ENCODE measurements at regions not wholly inside any gene's neighbourhood (a gene's known extent, or its start where the extent isn't known, plus 50 kb on each side); places are given as distances from the start of the nearest gene placed in this dataset.
"Not testable (repeated sequence)": the region's sequence is repeated elsewhere in the genome, so short reads cannot be mapped to it uniquely, and the experiment has no call there.

DNA sequence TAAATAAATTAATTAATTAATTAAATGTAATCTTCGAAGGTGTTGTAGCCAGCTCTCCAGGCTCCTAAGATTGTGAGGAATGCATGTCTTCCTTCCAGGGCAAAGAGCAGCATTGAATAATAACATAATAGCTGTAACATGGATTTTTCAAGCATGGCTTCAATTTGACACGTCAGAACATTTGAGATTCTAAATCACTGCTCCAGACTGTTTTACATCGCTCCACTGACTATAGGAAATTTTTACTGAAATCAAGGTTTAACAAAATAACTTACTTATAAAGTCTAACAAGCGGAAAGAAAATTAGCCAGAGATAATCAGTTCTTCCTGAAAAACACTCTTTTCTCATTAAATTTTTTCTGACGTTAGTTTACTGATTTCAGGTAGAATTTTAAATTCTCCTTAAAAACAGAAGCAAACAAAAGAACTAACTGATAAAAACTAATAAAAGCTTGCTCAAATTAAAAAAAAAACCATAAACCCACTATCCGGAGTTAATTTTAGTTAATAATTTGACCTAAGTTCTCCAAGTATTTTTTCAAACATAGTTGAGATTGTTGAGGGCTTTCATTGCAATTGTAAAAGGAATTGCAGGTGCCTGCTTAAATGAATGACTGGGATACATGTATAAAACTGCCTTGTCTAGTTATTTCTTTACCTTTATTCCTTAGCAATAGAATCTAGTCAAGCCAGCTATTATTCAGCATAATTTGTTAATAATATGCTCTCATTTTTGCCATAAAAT is 51.2 kb upstream of the SGCE start:
- FAIRE-seq: no peak

DNA sequence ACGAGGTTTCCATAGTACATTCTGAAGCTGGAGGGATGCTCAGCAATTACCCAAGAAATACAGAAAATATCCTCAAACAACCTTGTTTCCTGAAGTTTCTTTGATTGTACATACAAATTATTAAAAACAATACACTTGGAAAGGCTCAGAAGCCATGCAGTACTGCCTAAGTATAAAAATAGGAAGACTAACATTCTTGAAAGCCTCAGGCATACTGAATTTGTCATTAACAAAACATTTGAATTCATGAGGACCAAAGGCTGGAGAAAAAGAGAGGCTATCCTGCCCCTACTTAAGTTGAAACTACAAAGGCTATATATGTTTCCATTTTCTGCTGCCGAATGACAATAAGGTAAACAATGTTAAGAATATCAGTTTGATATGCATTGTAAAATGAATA is 54.3 kb upstream of the SGCE start:
- FAIRE-seq: no peak

GRCh38 chr7:94722360-94722759 is 66.4 kb upstream of the SGCE start:
- FAIRE-seq: not testable (repeated sequence)

GRCh38 chr7:94728893-94729292 is 73.0 kb upstream of the SGCE start:
- FAIRE-seq: not testable (repeated sequence)

- no peak for FAIRE-seq
Measured at GRCh38 chr7:94738071-94738470, 82.1 kb upstream of the SGCE start.

DNA sequence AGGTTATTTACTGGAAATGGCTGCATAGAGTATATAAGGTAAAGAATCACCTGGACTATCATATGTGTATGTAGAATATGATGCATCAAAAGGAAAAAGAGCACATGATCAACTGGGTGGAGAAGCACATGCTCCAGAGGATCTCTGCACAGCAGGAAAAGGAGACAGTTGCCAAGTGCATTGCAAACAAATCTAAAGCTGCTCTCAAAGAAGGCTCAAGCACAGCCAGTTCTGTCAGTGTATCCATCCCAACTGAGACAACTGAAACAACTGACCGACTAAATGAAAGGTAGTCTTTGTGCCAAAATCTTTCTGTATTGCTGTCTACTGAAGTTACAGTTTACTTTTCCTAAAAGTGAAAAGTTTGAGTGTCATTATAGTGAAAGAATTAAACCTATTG is 83.2 kb upstream of the SGCE start:
- FAIRE-seq: no peak

DNA sequence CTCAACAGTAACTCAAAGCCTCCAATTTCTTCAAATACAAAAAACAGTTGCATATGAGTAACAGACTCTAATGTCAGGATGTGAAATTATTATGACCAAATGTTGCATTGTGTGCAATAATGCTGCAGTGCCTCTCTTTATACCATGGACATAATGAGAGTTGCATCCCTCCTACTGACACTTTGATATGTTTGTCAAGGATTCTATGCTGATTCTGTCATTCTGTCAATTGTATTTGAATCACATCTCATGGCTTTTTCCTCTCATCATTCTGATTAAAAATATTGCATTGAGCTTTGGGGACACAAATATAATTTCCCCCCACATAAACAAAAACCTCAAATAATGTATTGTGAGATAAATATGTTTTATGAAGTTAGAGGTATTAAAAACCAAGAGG is 84.6 kb upstream of the SGCE start:
- no peak for FAIRE-seq

- FAIRE-seq: no peak
Measured at GRCh38 chr7:94741179-94741578, 85.2 kb upstream of the SGCE start.

GRCh38 chr7:94748376-94748775 is 92.4 kb upstream of the SGCE start:
- FAIRE-seq: no peak

- no peak for FAIRE-seq
Measured at GRCh38 chr7:94760446-94761100, 104.6 kb upstream of the SGCE start.

- FAIRE-seq: no peak
Measured at GRCh38 chr7:94761451-94761850, 105.5 kb upstream of the SGCE start.

- FAIRE-seq: no peak
Measured at GRCh38 chr7:94763268-94763667, 107.3 kb upstream of the SGCE start.

DNA sequence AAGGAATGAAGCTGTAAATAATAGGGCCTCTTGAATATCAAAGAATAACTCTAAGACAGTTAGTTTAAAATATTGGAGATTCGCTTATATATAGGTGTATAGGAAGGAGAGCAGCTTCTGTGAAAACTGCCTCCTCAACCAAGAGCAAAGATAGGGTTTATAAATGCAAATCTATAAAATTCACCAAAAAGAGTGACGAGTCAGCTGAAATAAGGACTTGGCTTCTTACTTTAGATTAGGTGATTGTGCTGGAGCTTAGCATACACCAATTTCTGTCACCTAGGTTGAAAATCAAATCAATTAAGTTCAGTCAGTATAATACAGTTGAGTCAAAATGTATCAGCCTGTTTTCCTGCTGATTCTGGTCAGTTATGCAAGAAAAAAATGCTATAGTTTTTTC is 113.8 kb upstream of the SGCE start:
- no peak for FAIRE-seq

GRCh38 chr7:94778711-94779459 is 123.0 kb upstream of the SGCE start:
- no peak for FAIRE-seq

- FAIRE-seq: no peak
Measured at GRCh38 chr7:94779861-94780260, 123.9 kb upstream of the SGCE start.

DNA sequence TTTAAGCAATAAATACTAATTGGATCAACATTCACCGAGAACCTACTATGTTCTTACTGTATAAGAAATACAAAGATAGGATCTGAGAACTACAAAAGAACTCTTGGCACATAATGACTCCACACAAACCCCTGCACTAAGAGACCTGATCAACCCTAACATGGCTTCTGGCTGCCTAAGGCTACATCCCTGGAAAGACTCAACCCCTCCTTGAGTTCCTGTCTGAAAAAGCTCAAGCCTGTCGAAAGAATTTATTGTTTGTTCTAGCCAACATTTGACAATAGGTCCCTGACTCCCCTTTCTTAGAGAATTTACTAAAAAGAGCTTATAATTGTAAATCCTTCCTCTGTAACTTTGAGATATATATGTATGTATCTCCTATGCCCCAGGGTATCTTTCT is 125.3 kb upstream of the SGCE start:
- no peak for FAIRE-seq

- no peak for FAIRE-seq
Measured at GRCh38 chr7:94782777-94783176, 124.6 kb upstream of the PPP1R9A start.

- FAIRE-seq: no peak
Measured at GRCh38 chr7:94787285-94787684, 120.1 kb upstream of the PPP1R9A start.

- FAIRE-seq: not testable (repeated sequence)
Measured at GRCh38 chr7:94788378-94788777, 119.0 kb upstream of the PPP1R9A start.

- no peak for FAIRE-seq
Measured at GRCh38 chr7:94792241-94792640, 115.2 kb upstream of the PPP1R9A start.

- not testable (repeated sequence) for FAIRE-seq
Measured at GRCh38 chr7:94797404-94797803, 110.0 kb upstream of the PPP1R9A start.

DNA sequence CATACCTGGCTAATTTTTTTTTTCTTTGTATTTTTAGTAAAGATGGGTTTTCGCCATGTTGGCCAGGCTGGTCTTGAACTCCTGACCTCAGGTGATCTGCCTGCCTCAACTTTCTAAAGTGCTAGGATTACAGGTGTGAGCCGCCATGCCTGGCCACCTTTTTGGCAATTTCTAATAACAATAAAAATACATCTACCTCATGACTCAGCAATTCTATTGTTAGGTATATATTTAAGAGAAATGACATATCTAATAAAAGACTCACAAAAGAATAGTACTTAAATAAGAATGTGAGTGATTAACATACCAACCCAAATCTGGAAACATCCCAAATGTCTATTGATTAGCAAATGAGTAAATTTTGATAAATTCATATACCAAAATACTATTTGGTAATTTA is 103.6 kb upstream of the PPP1R9A start:
- peak; percentile 9 for FAIRE-seq

DNA sequence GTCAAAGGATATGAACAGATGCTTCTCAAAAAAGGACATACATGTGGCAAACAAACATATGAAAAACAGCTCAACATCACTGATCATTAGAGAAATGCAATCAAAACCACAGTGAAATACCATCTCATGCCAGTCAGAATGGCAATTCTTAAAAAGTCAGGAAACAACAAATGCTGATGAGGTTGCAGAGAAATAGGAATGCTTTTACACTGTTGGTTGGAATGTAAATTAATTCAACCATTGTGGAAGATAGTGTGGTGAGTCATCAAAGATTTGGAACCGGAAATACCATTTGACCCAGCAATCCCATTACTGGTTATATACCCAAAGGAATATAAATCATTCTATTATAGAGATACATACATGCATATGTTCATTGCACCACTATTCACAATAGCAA is 98.7 kb upstream of the PPP1R9A start:
- not testable (repeated sequence) for FAIRE-seq

- FAIRE-seq: no peak
Measured at GRCh38 chr7:94810496-94810895, 96.9 kb upstream of the PPP1R9A start.
